Adipose tissue (tissue), 3 donors: ENCODE measurements at regions not wholly inside any gene's neighbourhood (a gene's known extent, or its start where the extent isn't known, plus 50 kb on each side); places are given as distances from the start of the nearest gene placed in this dataset.

ENCODE experiments used
- H3K27ac ChIP-seq: one replicate; pipeline ENCODE4 v1.5.1; 2013; ENCODE audit warnings: low read depth, low read length
- WGBS, 3 donors: extraction: QIAGEN DNeasy Blood & Tissue Kit; methylation state at CpG; one replicate each; pipeline ENCODE4 v1.1.7; 2013; 5-methylcytosine and 5-hydroxymethylcytosine counted together
- donor health status: healthy with polysubstance abuse.
- donor health status: Bipolar disorder and iron deficiency.
- donor health status: healthy.

GRCh38 chr2:240220371-240220770 is 79.9 kb upstream of the OTOS start:
- WGBS, 3 donors, result 39 to 53% (median 52%) methylated on average over 3 of the region's 3 CpGs
- H3K27ac ChIP-seq, result no peak overlapping the region

DNA sequence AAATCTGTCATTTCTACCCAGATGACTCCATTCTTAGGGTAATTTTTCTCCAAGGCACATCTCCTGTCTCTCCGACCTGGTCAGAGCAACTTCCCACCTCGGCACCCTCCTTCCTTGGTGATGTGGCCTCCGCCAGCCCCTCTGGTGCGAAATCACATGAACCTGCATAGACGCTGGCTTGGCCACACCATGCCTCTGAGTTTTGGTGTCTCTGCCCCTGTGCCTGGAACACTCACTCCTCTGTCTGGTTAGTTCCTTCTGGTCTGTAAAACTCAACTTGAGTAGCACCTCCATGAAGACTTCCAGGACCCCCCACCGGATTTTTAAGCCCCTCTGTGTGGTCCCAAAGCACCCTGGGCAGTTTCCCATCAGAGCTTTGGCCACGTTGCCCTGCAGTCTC is 83.2 kb upstream of the OTOS start:
- 68 to 78% (median 72%) methylated on average over 7 of the region's 7 CpGs for WGBS, 3 donors
- H3K27ac ChIP-seq, result no peak overlapping the region

- H3K27ac ChIP-seq, result no peak overlapping the region
- 61 to 77% (median 68%) methylated on average over 5 of the region's 5 CpGs for WGBS, 3 donors
These were observed 84.2 kb upstream of the OTOS start for GRCh38 chr2:240224676-240225075.

DNA sequence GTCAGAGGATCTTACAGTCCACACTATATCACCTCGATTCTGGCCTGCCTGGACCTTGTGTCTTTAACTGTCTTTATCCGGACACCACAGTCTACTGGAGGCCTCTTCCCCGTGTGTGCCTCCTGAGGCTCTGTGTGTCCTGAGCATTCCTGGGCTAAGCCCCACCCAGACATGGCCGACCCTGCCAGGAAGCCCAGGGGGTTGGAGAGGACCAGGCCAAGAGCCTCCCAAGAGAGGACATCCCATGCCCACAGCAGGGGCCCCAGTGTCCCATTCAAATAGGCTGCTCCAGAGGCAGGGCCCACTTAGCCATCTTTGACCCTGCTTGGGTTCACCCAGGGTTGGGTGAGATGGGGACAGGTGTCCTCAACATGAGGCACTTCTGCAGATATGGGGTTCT is 84.7 kb upstream of the OTOS start:
- no peak overlapping the region for H3K27ac ChIP-seq
- WGBS, 3 donors, result 65 to 76% (median 74%) methylated on average over 4 of the region's 4 CpGs

DNA sequence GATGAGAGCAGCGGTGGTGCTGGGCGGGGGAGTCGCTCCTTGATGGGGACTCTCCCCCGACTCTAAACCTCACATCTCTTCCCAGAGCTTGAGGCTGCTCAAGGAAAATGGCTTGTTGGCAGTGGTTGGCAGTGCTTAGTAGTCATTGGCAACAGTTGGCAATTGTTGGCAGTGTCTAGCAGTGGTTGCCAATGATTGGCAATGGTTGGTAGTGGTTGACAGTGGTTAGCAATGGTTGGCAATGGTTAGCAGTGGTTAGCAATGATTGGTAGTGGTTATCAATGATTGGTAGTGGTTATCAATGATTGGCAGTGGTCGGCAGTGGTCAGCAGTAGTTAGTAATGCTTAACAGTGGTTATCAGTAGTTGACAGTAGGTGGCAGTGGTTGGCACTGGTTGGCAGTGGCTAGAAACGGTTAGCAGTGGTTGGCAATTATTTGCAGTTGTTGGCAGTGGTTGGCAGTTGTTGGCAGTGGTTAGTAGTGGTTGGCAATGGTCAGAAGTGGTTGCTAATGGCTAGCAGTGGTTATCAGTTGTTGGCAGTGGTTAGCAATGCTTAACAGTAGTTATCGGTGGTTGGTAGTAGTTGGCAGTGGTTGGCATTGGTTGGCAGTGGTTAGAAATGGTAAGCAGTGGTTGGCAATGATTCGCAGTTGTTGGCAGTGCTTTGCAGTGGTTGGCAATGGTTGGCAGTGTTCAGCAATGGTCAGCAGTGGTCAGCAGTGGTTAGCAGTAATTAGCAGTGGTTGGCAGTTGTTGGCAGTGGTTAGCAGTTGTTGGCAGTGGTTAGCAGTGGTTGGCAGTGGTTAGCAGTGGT is 85.4 kb upstream of the OTOS start:
- no peak overlapping the region for H3K27ac ChIP-seq
- WGBS, 3 donors, result 77 to 88% (median 86%) methylated on average over 8 of the region's 8 CpGs

DNA sequence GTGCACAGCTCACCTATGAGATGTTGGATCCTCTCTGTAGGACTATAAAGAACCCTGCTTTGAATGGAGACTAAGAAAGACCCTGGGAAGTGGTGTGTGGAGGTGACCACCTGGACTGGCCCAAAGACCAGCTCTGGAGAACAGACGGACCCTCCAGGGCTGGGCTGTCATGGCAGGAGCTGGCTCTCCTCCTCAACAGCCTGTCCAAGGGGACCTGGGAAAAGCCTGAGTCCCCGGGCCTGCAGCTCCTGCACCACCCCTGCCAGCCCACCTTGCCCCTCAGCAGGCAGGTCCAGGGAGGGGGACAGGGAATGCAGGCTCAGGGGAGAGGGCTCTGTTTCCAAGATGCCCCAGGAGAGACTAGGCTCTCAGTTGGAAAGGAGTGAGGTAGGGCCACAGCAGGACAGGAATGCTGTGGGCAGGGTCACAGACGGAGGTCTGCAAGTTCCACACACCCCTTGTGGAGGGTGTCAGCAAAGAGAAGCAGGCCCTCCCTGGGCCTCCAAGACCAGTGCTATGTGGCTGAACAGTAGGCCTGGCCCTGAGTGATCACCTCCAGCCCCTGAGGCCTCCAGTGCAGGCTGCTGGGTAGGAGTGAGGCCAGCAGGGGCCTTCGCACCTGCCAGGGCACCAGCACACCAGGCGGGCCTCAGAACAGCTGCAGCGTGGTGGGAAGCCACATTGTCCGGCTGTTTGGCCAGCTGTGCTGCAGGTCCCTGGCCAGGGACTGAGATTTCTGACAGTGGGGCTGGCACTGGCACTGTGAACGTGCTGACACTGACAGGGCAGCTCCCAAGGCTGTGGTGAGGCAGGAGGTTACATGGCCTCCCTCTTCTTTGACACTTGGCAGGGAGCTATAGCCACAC is 86.4 kb upstream of the OTOS start:
- WGBS, 3 donors, result 81 to 94% (median 85%) methylated on average over 8 of the region's 8 CpGs
- no peak overlapping the region for H3K27ac ChIP-seq

DNA sequence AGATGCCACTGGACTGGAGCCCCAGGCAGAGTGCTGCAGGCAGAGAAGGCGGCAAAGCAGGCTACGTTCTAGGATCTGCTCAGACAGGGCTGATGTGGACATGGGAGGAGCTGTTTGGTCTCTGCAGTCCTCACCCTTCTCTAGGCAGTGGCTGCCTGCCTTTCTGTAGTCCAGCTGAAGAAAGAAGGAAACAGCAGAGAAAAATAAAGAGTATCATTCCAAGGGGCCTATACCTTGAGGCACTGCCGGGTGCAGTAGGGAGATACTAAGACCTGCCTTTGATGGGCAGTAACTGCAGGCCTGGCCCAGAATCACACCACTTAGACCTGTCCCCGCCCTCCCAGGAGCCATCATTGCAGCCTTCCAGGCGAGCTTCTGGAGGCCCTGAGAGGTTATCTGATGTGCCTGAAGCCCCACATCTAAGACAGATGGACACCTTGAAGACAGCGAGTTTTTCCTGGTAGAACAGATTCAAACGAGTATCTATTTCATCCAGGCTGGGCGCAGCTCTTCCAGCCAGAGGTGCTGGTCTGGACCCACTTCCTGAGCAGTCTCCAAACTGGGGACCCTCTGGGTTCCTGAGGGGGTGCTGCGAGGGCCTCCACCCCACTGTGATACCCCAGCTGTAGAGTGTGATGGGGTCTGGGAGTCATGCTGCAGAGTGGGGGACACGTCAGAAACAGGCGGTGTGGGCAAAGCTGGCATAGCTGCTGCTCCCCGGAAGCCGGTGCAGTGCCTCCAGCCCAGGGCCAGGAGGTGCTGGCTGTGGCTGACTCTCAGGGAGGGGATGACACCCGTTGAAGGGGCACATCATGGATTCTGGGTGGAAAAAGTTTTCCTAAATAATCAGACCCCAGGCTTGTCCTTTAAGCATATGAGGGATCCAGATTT is 87.3 kb upstream of the OTOS start:
- 88 to 90% (median 90%) methylated on average over 14 of the region's 14 CpGs for WGBS, 3 donors
- no peak overlapping the region for H3K27ac ChIP-seq

- no peak overlapping the region for H3K27ac ChIP-seq
- 95 to 100% (median 97%) methylated on average over 1 of the region's 1 CpG for WGBS, 3 donors
These were observed 88.5 kb upstream of the OTOS start for GRCh38 chr2:240229005-240229404.

GRCh38 chr2:240229603-240230235 is 89.3 kb upstream of the OTOS start:
- no peak overlapping the region for H3K27ac ChIP-seq
- WGBS, 3 donors, result 51 to 63% (median 56%) methylated on average over 5 of the region's 5 CpGs

DNA sequence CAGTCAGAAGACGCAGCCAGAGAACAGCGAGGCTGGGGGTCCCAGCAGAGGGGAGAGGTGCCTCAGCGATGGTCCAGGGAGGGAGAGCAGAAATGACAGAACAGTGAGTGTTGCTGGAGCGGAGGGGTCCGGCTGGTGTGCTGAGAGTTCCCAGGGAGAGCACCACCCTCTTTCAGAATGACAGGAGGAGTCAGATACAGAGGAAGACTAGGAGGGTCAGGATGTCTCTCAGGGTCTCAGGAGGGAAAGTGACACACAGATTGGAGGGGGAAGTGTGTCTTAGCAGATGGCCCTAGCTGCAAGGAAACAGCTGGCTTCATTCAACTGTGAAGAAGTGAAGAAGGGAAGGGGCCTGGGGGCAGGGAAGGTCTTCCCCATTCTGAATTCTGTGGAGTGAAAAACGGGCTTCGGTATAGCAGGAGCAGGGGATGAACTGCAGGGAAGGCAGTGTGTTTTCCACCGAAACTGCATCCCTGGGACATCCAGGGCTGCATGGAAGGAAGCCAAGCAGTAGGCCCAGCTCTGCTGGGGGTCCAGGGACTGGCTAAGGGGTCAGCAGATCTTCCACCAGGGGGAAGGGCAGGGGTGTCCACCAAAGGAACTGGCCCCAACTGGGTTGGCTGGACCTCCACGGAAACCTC is 90.0 kb upstream of the OTOS start:
- H3K27ac ChIP-seq, result no peak overlapping the region
- 60 to 73% (median 62%) methylated on average over 9 of the region's 9 CpGs for WGBS, 3 donors

- WGBS, 3 donors, result 89 to 90% (median 90%) methylated on average over 12 of the region's 12 CpGs
These were observed 91.4 kb upstream of the OTOS start for GRCh38 chr2:240231838-240232244.

GRCh38 chr2:240232264-240232915 is 91.9 kb upstream of the OTOS start:
- WGBS, 3 donors, result 70 to 83% (median 82%) methylated on average over 22 of the region's 22 CpGs
- H3K27ac ChIP-seq, result no peak overlapping the region

More at GRCh38 chr2:240231838-240232244, 91.4 kb upstream of the OTOS start:
- no peak overlapping the region for H3K27ac ChIP-seq

DNA sequence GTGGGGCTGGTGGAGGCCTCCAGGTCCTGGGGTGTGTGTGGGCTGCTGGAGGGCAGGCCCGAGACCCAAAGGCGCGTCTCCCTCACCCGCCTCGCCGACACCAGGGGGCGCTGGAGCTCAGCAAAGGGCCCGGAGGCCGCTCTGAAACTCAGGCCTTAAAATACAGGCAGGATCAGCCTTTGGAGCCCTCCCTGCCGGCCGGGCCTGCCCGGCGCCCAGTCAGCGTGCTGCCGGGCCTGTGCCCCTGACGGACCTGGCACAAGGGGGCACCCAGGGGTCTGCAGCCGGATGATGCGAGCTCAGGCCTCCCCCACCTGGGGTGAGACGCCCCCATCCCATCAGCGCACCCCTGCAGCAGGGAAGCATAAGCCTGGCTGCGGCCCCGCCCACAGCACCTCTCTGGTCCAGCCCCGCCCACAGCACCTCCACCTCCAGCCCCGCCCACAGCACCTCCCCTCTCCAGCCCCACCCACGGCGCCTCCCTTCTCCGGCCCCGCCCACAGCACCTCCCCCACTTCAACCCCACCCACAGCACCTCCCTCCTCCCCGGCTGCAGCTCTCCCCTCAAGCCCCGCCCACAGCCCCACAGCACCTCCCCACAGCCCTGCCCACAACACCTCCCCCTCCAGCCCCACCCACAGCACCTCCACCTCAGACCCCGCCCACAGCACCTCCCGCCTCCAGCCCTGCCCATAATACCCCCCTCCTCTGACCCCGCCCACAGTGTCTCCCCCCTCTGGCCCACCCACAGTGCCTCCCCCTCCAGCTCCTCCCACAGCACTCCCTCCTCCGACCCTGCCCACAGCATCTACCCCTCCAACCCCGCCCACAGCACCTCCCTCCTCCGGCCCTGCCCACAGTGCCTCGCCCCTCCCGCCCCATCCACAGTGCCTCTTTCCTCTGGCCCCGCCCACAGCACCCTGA is 92.8 kb upstream of the OTOS start:
- 1 to 6% (median 2%) methylated on average over 29 to 38 of the region's 39 CpGs for WGBS, 3 donors
- no peak overlapping the region for H3K27ac ChIP-seq

DNA sequence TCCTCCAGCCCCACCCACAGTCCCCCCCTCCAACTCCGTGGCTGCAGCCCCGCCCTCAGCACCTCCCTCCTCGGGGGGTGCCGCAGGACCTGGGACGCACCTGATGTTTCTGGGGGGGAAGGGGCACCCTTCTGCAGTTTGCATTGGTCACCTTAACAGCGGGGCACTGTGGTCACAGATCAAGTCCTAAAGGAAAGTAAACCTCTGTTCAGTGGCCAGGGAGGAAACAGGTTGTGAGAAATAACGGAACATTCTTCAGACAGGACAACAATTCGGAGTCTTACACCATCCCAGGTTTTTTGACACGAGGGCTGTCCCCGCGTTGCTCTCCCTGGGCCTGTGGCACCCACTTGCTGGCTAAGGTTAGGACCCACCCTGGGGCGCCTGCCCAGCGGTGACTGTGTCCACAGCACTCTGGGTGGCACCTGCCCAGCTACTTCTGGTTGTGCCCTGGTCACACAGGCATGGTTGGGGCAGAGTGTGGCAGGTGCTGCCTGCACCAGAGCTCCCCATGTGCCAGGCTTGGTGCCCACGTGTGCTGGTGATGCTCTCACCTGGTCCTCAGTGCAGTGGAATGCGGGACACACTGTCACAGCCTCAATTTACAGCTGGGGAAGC is 93.5 kb upstream of the OTOS start:
- 24 to 37% (median 37%) methylated on average over 15 of the region's 15 CpGs for whole genome bisulfite sequencing, 3 donors
- H3K27ac ChIP-seq, result no peak overlapping the region

DNA sequence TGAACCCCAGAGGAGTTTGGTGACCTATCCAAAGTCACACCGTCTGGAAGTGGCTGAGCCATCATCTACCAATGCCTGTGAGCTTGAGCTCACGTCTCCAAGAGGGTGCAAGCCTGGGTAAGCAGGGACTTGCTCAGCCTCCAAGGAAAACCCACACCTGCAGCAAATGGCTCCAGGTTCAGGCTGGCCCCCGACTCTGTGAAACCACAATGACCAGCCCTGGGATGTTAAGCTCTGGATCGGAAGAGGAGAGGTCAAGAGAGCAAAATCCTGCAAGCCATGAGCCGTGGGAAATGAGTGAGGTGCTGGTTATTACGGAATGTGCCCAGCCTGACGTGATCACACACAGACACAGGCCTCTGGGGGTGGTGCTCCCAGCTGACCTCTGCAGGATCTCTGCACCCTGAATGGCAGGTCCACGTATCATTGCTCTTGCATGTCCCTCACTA is 94.1 kb upstream of the OTOS start:
- 71 to 75% (median 74%) methylated on average over 8 of the region's 8 CpGs for WGBS, 3 donors
- H3K27ac ChIP-seq, result no peak overlapping the region
